ENCODE measurements at regions not wholly inside any gene's neighbourhood (a gene's known extent, or its start where the extent isn't known, plus 50 kb on each side); places are given as distances from the start of the nearest gene placed in this dataset.
A peak's percentile ranks its signal among the peaks of the same experiment; 100 is the strongest.

GRCh38 chr12:24411948-24412347 lies 462.5 kb upstream of the SOX5 start:
- DNase-seq, result no peak

GRCh38 chr12:24409868-24410267 lies 460.4 kb upstream of the SOX5 start:
- no peak for DNase-seq

GRCh38 chr12:24408305-24408704 lies 458.8 kb upstream of the SOX5 start:
- DNase-seq, result no peak

GRCh38 chr12:24407884-24408283 lies 458.4 kb upstream of the SOX5 start:
- DNase-seq, result no peak

- no peak for DNase-seq
These were observed 454.8 kb upstream of the SOX5 start for GRCh38 chr12:24404086-24404815.

- DNase-seq, result no peak
These were observed 451.1 kb upstream of the SOX5 start for GRCh38 chr12:24400533-24400932.

GRCh38 chr12:24398605-24399004 lies 449.1 kb upstream of the SOX5 start:
- no peak for DNase-seq

GRCh38 chr12:24396224-24396623 lies 446.8 kb upstream of the SOX5 start:
- DNase-seq, result no peak

GRCh38 chr12:24394246-24394645 lies 444.8 kb upstream of the SOX5 start:
- no peak for DNase-seq

GRCh38 chr12:24393071-24393470 lies 443.6 kb upstream of the SOX5 start:
- no peak for DNase-seq

- no peak for DNase-seq
These were observed 439.9 kb upstream of the SOX5 start for GRCh38 chr12:24389394-24389793.

GRCh38 chr12:24387381-24387780 lies 437.9 kb upstream of the SOX5 start:
- no peak for DNase-seq

- no peak for DNase-seq
These were observed 437.4 kb upstream of the SOX5 start for GRCh38 chr12:24386836-24387235.

GRCh38 chr12:24381790-24382189 lies 432.3 kb upstream of the SOX5 start:
- DNase-seq, result no peak

- no peak for DNase-seq
These were observed 430.5 kb upstream of the SOX5 start for GRCh38 chr12:24379861-24380521.

GRCh38 chr12:24379433-24379832 lies 430.0 kb upstream of the SOX5 start:
- no peak for DNase-seq

- peak; percentile 67 for DNase-seq
These were observed 429.3 kb upstream of the SOX5 start for GRCh38 chr12:24378548-24379407.

GRCh38 chr12:24374452-24374851 lies 425.0 kb upstream of the SOX5 start:
- no peak for DNase-seq

GRCh38 chr12:24373004-24373403 lies 423.5 kb upstream of the SOX5 start:
- no peak for DNase-seq

- DNase-seq, result no peak
These were observed 417.0 kb upstream of the SOX5 start for GRCh38 chr12:24366514-24366913.

- no peak for DNase-seq
These were observed 415.5 kb upstream of the SOX5 start for GRCh38 chr12:24364921-24365320.

- DNase-seq, result no peak
These were observed 413.8 kb upstream of the SOX5 start for GRCh38 chr12:24363177-24363754.
